ENCODE measurements at regions not wholly inside any gene's neighbourhood (a gene's known extent, or its start where the extent isn't known, plus 50 kb on each side); places are given as distances from the start of the nearest gene placed in this dataset.

DNA sequence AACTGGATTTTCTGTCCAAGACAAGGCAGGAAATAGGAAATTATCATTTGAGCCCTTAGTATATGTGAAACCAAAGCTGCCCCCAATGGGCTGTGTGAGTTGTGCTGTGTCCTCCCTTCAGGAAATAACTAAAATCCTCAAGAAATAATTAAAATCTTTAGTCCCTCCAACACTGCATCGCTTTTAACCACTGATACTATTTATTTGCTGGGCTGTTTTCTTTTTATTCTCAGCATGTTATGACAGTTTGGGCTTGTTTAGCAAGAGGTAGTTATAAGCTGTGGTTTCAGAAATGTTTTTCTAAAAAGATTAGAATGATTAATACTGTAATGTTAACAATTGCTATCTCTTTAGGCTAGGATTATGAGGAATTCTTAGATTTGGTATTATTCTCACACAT is 187.0 kb upstream of the KCNN2 start:
- Histone ChIP-seq H3K27ac (no peak overlapping the region), H3K9me3 (no peaks in the 10 kb centered on the region), H3K27me3 (no peaks in the 10 kb centered on the region), H3K4me3 (no peak overlapping the region), H3K4me1 (peaks cover 16% of the 10 kb centered on the region), H3K36me3 (replicated peaks in 1 of 2; ENCODE audit: insufficient read depth in 1 of 2, low read depth in 2 of 2) (no peaks in the 10 kb centered on the region)
- ATAC-seq (no peak), DNase-seq (no peak)
- TF ChIP-seq POLR2A (IDR thresholded peaks at IDR 0.05): no peak
- TF ChIP-seq, protein P1, sequence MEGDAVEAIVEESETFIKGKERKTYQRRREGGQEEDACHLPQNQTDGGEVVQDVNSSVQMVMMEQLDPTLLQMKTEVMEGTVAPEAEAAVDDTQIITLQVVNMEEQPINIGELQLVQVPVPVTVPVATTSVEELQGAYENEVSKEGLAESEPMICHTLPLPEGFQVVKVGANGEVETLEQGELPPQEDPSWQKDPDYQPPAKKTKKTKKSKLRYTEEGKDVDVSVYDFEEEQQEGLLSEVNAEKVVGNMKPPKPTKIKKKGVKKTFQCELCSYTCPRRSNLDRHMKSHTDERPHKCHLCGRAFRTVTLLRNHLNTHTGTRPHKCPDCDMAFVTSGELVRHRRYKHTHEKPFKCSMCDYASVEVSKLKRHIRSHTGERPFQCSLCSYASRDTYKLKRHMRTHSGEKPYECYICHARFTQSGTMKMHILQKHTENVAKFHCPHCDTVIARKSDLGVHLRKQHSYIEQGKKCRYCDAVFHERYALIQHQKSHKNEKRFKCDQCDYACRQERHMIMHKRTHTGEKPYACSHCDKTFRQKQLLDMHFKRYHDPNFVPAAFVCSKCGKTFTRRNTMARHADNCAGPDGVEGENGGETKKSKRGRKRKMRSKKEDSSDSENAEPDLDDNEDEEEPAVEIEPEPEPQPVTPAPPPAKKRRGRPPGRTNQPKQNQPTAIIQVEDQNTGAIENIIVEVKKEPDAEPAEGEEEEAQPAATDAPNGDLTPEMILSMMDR (IDR thresholded peaks at IDR 0.05): no peak
- 70 to 76% methylated on average over 1 of the region's 1 CpG for WGBS, 2 donors
- intact Hi-C loops (cut with DNase I): no loop called here

DNA sequence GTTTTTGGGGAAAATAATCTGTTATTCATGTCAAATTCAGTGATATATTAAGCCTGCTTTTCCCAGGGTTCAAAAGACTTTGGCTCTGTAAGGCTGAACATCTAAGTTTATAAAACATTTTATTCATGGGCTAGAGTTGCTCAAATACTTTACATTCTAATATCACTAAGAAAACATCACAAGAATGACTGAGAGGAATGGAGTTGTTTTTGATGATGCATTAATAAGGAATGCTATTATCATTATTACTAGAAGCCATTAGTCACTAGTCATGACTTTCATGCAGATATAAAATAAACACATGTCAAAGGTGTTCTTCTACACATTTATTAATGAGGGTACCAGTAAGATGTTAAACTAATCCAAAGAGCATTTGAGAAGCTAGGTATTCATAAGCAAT is 185.5 kb upstream of the KCNN2 start:
- Histone ChIP-seq H3K27ac (no peak overlapping the region), H3K4me1 (peaks cover 16% of the 10 kb centered on the region), H3K4me3 (no peak overlapping the region), H3K9me3 (no peaks in the 10 kb centered on the region), H3K27me3 (no peaks in the 10 kb centered on the region), H3K36me3 (replicated peaks in 1 of 2; ENCODE audit: insufficient read depth in 1 of 2, low read depth in 2 of 2) (no peaks in the 10 kb centered on the region)
- TF ChIP-seq POLR2A (IDR thresholded peaks at IDR 0.05): no peak
- TF ChIP-seq, protein P1 (IDR thresholded peaks at IDR 0.05): no peak
- DNase-seq (no peak), ATAC-seq (no peak)
- intact Hi-C loops (cut with DNase I): no loop called here

DNA sequence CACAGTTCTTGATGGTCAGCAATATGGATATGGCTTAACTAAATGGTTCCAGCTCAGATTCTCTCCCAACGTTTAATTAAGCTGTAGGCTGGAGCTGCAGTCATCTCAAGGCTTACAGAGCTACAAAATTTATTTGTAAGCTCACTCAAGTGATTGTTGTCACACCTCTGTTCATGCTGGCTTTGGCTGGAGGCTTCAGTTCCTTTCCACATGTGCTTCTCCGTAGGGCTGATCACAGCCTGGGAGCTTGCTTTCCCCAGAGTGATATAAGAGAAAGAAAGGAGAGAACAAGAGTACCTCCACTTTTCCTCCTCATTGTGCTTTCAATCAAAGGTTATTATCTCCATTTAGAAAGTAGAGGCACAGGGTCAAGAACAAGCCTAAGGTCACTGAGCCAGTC is 182.7 kb upstream of the KCNN2 start:
- DNase-seq (no peak), ATAC-seq (no peak)
- Histone ChIP-seq H3K27ac (no peak overlapping the region), H3K4me1 (peaks cover 16% of the 10 kb centered on the region), H3K9me3 (no peaks in the 10 kb centered on the region), H3K27me3 (no peaks in the 10 kb centered on the region), H3K36me3 (replicated peaks in 1 of 2; ENCODE audit: insufficient read depth in 1 of 2, low read depth in 2 of 2) (no peaks in the 10 kb centered on the region), H3K4me3 (no peak overlapping the region)
- 42 to 47% methylated on average over 2 of the region's 2 CpGs for WGBS, 2 donors
- TF ChIP-seq POLR2A (IDR thresholded peaks at IDR 0.05): no peak
- TF ChIP-seq, protein P1 (IDR thresholded peaks at IDR 0.05): no peak
- intact Hi-C loops (cut with DNase I): no loop called here

- 76 to 87% methylated on average over 1 of the region's 1 CpG for WGBS, 2 donors
- Histone ChIP-seq H3K9me3 (no peaks in the 10 kb centered on the region), H3K27me3 (no peaks in the 10 kb centered on the region), H3K4me3 (no peak overlapping the region), H3K4me1 (peaks cover 6% of the 10 kb centered on the region), H3K36me3 (replicated peaks in 1 of 2; ENCODE audit: insufficient read depth in 1 of 2, low read depth in 2 of 2) (no peaks in the 10 kb centered on the region), H3K27ac (no peak overlapping the region)
- no peak for ATAC-seq
- TF ChIP-seq, protein P1 (IDR thresholded peaks at IDR 0.05): no peak
- no peak for TF ChIP-seq POLR2A (IDR thresholded peaks at IDR 0.05)
- intact Hi-C loops (cut with DNase I): no loop called here
- no peak for DNase-seq
Observed at GRCh38 chr5:114184006-114184405, 177.9 kb upstream of the KCNN2 start.

- 82 to 89% methylated on average over 8 of the region's 8 CpGs for WGBS, 2 donors
- no peak for ATAC-seq
- DNase-seq: no peak
Observed at GRCh38 chr5:114185274-114185673, 176.6 kb upstream of the KCNN2 start.

More at GRCh38 chr5:114185274-114185673, 176.6 kb upstream of the KCNN2 start:
- H3K36me3 ChIP-seq (replicated peaks in 1 of 2; ENCODE audit: insufficient read depth in 1 of 2, low read depth in 2 of 2): no peaks in the 10 kb centered on the region
- TF ChIP-seq POLR2A (IDR thresholded peaks at IDR 0.05): no peak
- TF ChIP-seq, protein P1 (IDR thresholded peaks at IDR 0.05): no peak
- H3K4me3 ChIP-seq: no peak overlapping the region
- H3K27me3 ChIP-seq: no peaks in the 10 kb centered on the region
- intact Hi-C loops (cut with DNase I): no loop called here
- H3K4me1 ChIP-seq: no peaks in the 10 kb centered on the region
- H3K9me3 ChIP-seq: no peaks in the 10 kb centered on the region
- H3K27ac ChIP-seq: no peak overlapping the region
